ENCODE measurements at regions not wholly inside any gene's neighbourhood (a gene's known extent, or its start where the extent isn't known, plus 50 kb on each side); places are given as distances from the start of the nearest gene placed in this dataset.

- TF ChIP-seq CTCF (IDR thresholded peaks at IDR 0.05; ENCODE audit: low read length) (no peak), EZH2 (optimal IDR thresholded peaks at IDR 0.05; ENCODE audit: low read depth, low read length) (no peak), EZH2phosphoT487 (IDR thresholded peaks at IDR 0.05; ENCODE audit: low read length) (no peak)
Measured at GRCh38 chr17:34045990-34046389, 209.1 kb upstream of the CCL2 start.

All from MM.1S (cell line).